SJCRH30 (cell line): ENCODE measurements at regions not wholly inside any gene's neighbourhood (a gene's known extent, or its start where the extent isn't known, plus 50 kb on each side); places are given as distances from the start of the nearest gene placed in this dataset.

Experiments used
- DNase-seq, 2 experiments: peaks; one replicate each; pipeline ENCODE4 v3.0.0-alpha.2; 2015 to 2020
- H3K27ac ChIP-seq: fragments of 250-450 bp; sonication (Bioruptor Pico); 2 replicates; pipeline ENCODE4 v1.5.1; 2020; ENCODE audit warnings: mild to moderate bottlenecking, moderate library complexity
- H3K27me3 ChIP-seq: fragments of 250-450 bp; sonication (Bioruptor Pico); 2 replicates; pipeline ENCODE4 v1.5.1; 2020; ENCODE audit warnings: mild to moderate bottlenecking, moderate library complexity
- H3K36me3 ChIP-seq: fragments of 250-450 bp; sonication (Bioruptor Pico); 2 replicates; pipeline ENCODE4 v1.5.1; 2020; ENCODE audit warnings: mild to moderate bottlenecking, moderate library complexity
- H3K4me1 ChIP-seq: fragments of 250-450 bp; sonication (Bioruptor Pico); 2 replicates; pipeline ENCODE4 v1.5.1; 2020; ENCODE audit warnings: mild to moderate bottlenecking, moderate library complexity
- H3K4me3 ChIP-seq: fragments of 250-450 bp; sonication (Bioruptor Pico); 2 replicates; pipeline ENCODE4 v1.5.1; 2020; ENCODE audit warnings: mild to moderate bottlenecking, moderate library complexity
- H3K9me3 ChIP-seq: fragments of 250-450 bp; sonication (Bioruptor Pico); replicated peaks from 2 replicates; pipeline ENCODE4 v1.5.1; 2020; ENCODE audit warnings: mild to moderate bottlenecking, moderate library complexity

DNA sequence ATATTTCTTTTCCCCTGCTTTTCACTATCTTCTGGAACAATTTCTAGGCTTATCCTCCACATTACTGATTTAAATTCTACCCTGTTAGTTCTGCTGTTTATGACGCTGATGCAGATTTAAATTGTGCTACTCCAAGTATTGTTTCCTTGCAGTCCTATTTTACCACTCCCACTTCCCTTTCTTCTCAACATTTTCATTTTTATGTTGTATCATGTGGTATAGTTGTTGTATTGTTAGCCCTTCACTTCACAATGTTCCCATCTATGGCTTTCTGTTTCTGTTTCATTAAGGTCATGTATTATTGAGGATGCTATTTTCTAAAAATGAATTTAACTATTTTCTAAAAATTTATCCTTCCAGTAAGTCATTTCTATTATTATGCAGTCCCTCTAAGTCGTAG, 254.4 kb downstream of the NDUFS4 start:
- H3K9me3 ChIP-seq: no peaks in the 10 kb centered on the region
- DNase-seq: no peak
- no peaks in the 10 kb centered on the region for H3K27me3 ChIP-seq
- no peak overlapping the region for H3K27ac ChIP-seq
- 0 out of 2 replicates have a peak, but pooled peaks cover 4% of the 10 kb centered on the region for H3K4me1 ChIP-seq
- H3K4me3 ChIP-seq: no peak overlapping the region
- H3K36me3 ChIP-seq: no peaks in the 10 kb centered on the region

- Histone ChIP-seq H3K9me3 (no peaks in the 10 kb centered on the region), H3K27me3 (no peaks in the 10 kb centered on the region), H3K4me1 (0 out of 2 replicates have a peak, but pooled peaks cover 4% of the 10 kb centered on the region), H3K27ac (no peak overlapping the region), H3K4me3 (no peak overlapping the region), H3K36me3 (no peaks in the 10 kb centered on the region)
- no peak for DNase-seq
Observed at GRCh38 chr5:53815471-53815870, 255.0 kb downstream of the NDUFS4 start.

GRCh38 chr5:53817183-53817582, 256.7 kb downstream of the NDUFS4 start:
- no peak overlapping the region for H3K4me3 ChIP-seq
- H3K27me3 ChIP-seq: no peaks in the 10 kb centered on the region
- no peak for DNase-seq
- no peaks in the 10 kb centered on the region for H3K9me3 ChIP-seq
- 0 out of 2 replicates have a peak, but pooled peaks cover 4% of the 10 kb centered on the region for H3K4me1 ChIP-seq
- H3K36me3 ChIP-seq: no peaks in the 10 kb centered on the region
- H3K27ac ChIP-seq: no peak overlapping the region

DNA sequence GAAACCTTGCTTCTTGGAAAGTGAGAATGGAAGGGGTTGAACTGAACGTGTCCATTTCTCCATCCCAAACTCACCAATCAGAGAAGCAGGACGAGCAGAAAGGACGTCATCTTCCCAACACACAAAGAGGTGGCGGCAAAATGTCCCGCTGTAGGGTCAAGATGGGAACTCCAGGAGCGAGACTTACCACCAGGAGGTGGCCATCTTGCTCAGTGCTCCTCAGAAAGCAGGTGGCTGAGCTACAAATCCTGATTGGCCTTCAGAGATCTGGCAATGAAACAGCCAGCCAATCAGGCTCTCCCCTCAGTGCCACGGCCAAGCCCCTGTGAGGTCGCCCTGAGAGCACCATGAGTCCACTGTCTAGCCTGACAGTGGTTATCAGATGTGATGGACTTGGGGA, 259.0 kb downstream of the NDUFS4 start:
- DNase-seq: no peak

GRCh38 chr5:53820119-53820801, 259.8 kb downstream of the NDUFS4 start:
- no peaks in the 10 kb centered on the region for H3K36me3 ChIP-seq
- no peaks in the 10 kb centered on the region for H3K9me3 ChIP-seq
- 0 out of 2 replicates have a peak, but pooled peaks cover 4% of the 10 kb centered on the region for H3K4me1 ChIP-seq
- DNase-seq: no peak
- no peak overlapping the region for H3K4me3 ChIP-seq
- H3K27me3 ChIP-seq: no peaks in the 10 kb centered on the region
- no peak overlapping the region for H3K27ac ChIP-seq

More for the DNA sequence above, 259.0 kb downstream of the NDUFS4 start:
- H3K27ac ChIP-seq: no peak overlapping the region
- H3K4me3 ChIP-seq: no peak overlapping the region
- 0 out of 2 replicates have a peak, but pooled peaks cover 4% of the 10 kb centered on the region for H3K4me1 ChIP-seq
- H3K36me3 ChIP-seq: no peaks in the 10 kb centered on the region
- H3K9me3 ChIP-seq: no peaks in the 10 kb centered on the region
- no peaks in the 10 kb centered on the region for H3K27me3 ChIP-seq

DNA sequence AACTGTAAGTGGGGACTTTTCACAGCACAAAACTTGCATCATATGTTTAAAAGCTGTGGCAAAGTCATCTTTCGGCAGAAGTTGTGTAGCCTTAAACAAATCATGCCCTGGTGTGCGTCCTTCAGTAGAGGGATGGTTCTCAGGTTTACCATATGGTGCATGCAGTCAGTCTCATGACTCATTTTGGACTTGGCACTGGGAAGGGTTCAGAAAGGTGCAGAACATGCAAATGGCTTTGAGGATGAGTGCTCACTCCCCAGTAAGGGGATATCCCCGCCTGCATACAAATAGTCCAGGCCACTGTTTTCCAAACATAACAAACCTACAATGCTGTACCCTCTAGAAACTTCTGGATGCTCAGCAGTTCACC, 260.3 kb downstream of the NDUFS4 start:
- Histone ChIP-seq H3K36me3 (no peaks in the 10 kb centered on the region), H3K4me3 (no peak overlapping the region), H3K27ac (no peak overlapping the region), H3K27me3 (no peaks in the 10 kb centered on the region), H3K4me1 (0 out of 2 replicates have a peak, but pooled peaks cover 4% of the 10 kb centered on the region), H3K9me3 (no peaks in the 10 kb centered on the region)
- no peak for DNase-seq

- Histone ChIP-seq H3K4me3 (no peak overlapping the region), H3K36me3 (no peaks in the 10 kb centered on the region), H3K4me1 (no peaks in the 10 kb centered on the region; the same call in 1 of the 2 replicates), H3K27ac (no peak overlapping the region), H3K9me3 (no peaks in the 10 kb centered on the region), H3K27me3 (no peaks in the 10 kb centered on the region)
- no peak for DNase-seq
Observed at GRCh38 chr5:53825016-53825415, 264.6 kb downstream of the NDUFS4 start.

GRCh38 chr5:53825926-53826325, 265.5 kb downstream of the NDUFS4 start:
- Histone ChIP-seq H3K4me1 (no peaks in the 10 kb centered on the region; the same call in 1 of the 2 replicates), H3K27me3 (no peaks in the 10 kb centered on the region), H3K36me3 (no peaks in the 10 kb centered on the region), H3K9me3 (no peaks in the 10 kb centered on the region), H3K27ac (no peak overlapping the region), H3K4me3 (no peak overlapping the region)
- no peak for DNase-seq

GRCh38 chr5:53826504-53826903, 266.1 kb downstream of the NDUFS4 start:
- no peaks in the 10 kb centered on the region for H3K27me3 ChIP-seq
- H3K27ac ChIP-seq: no peak overlapping the region
- no peaks in the 10 kb centered on the region for H3K36me3 ChIP-seq
- no peaks in the 10 kb centered on the region for H3K9me3 ChIP-seq
- no peak for DNase-seq
- no peaks in the 10 kb centered on the region; the same call in 1 of the 2 replicates for H3K4me1 ChIP-seq
- no peak overlapping the region for H3K4me3 ChIP-seq

GRCh38 chr5:53827211-53827651, 266.8 kb downstream of the NDUFS4 start:
- no peaks in the 10 kb centered on the region for H3K27me3 ChIP-seq

DNA sequence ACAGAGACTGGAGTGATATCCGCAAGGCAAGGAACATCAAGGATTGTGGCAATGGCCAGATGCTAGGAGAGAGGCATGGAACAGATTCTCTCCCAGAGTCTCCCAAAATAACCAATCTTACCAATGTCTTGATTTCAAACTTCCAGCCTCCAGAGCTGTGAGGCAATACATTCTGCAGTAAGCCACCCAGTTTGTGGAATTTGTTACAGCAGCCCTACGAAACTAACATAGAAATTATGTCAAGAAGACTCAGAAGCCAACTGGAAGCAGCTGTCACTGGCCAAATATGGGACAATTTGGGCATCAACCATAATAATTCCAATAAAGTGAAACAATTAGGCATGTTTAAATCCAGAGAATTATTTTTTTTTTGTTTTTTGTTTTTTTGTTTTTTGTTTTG, 271.1 kb downstream of the NDUFS4 start:
- Histone ChIP-seq H3K36me3 (no peaks in the 10 kb centered on the region), H3K9me3 (no peaks in the 10 kb centered on the region), H3K4me1 (no peaks in the 10 kb centered on the region; the same call in 1 of the 2 replicates), H3K27me3 (no peaks in the 10 kb centered on the region), H3K4me3 (no peak overlapping the region), H3K27ac (no peak overlapping the region)
- DNase-seq: no peak

More at GRCh38 chr5:53827211-53827651, 266.8 kb downstream of the NDUFS4 start:
- Histone ChIP-seq H3K27ac (no peak overlapping the region), H3K4me1 (no peaks in the 10 kb centered on the region; the same call in 1 of the 2 replicates), H3K36me3 (no peaks in the 10 kb centered on the region), H3K9me3 (no peaks in the 10 kb centered on the region), H3K4me3 (no peak overlapping the region)
- DNase-seq: no peak
